Esophagus squamous epithelium (tissue), 4 donors: ENCODE measurements at regions not wholly inside any gene's neighbourhood (a gene's known extent, or its start where the extent isn't known, plus 50 kb on each side); places are given as distances from the start of the nearest gene placed in this dataset.

Experiments
- CTCF ChIP-seq, 6 experiments: fragments of 450-650 bp in 4 of 6; fragments of 200-600 bp in 2 of 6; sonication (generic) in 2 of 6; IDR thresholded peaks; one replicate each; pipeline ENCODE4 v1.5.1; 2016 to 2019; ENCODE audit warnings: antibody characterized with exemption in 6 of 6, mild to moderate bottlenecking in 4 of 6, moderate library complexity in 4 of 6
- POLR2A ChIP-seq, 4 donors: fragments of 450-650 bp; IDR thresholded peaks; one replicate each; pipeline ENCODE4 v1.6.1; 2017; ENCODE audit warnings: antibody characterized with exemption in 4 of 4, mild to moderate bottlenecking in 4 of 4, moderate library complexity in 3 of 4

- TF ChIP-seq POLR2A (IDR thresholded peaks at IDR 0.05) (no peak), CTCF (IDR thresholded peaks at IDR 0.05) (no peak)
Observed at GRCh38 chr14:96986256-96987085, 189.3 kb downstream of the VRK1 start.
